Stimulated activated CD8-positive, alpha-beta memory T cell treated with anti-CD3 and anti-CD28 coated beads, Interleukin-4, amount 100 ng/mL, for 24 hours (primary cell): ENCODE measurements at regions not wholly inside any gene's neighbourhood (a gene's known extent, or its start where the extent isn't known, plus 50 kb on each side); places are given as distances from the start of the nearest gene placed in this dataset.

Source experiments
- DNase-seq: peaks from one replicate; pipeline ENCODE4 v3.0.0-alpha.2; 2020; ENCODE audit warnings: low read depth

DNA sequence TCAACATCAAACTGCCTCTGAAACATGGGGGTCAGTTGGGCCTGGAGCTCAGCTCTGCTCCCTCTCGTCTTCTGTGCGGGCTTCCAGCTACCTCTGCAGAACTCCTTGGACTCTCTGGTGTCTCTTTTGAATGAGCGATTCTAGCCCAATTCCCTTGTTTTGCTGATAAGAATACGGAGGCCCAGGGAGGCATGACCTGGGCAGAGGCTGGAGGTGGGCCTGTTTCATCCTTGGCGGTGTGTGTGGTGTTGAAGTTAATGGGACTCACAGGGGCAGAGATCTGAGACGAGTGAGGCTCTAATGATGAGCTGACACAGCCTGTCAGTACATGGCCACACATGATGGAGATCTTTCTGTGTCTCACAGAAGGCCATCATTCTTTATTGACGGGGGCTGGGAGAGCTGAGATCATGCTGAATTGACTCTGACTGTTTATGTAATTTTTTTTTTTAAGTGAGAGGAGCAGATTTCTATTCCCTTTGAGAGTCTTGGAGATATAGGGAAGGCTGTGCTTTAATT, 134.5 kb downstream of the URB2 start:
- DNase-seq: no peak

DNA sequence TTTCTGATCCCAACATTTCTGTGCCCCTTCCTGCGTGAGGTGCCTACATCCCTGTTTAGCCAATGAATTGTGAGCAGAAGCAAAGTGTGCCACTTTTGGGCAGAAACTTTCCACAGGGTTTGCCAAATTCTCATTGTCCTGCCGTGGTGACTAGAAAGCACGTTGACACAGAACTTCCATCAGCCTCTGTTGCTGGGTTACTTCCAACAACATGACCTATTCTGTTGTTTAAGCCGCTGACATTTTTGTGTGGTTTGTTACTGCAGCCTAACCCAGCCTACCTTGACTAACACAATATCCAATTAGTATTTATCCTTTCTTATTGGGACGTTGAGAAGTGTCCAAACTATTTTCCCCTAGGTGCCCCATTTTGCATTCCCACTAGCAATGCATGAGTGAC, 136.8 kb downstream of the URB2 start:
- no peak for DNase-seq

DNA sequence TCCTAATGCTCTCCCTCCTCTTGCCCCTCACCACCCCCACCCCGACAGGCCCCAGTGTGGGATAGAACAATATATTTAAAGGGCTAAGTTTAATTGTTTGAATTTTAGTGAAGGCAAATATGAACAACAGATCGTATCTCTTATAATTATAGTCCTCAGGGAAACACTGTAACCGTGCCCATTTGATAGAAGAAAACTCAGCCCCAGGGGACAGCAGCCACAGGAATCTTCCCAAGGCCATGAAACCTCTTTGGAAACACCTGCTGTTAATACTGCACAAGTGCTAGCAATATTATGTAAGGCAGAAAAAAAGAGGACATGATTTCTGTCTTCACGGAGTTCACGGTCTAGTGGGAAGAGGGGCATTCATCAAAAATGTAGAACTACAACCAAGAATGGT, 142.2 kb downstream of the URB2 start:
- DNase-seq: no peak

DNA sequence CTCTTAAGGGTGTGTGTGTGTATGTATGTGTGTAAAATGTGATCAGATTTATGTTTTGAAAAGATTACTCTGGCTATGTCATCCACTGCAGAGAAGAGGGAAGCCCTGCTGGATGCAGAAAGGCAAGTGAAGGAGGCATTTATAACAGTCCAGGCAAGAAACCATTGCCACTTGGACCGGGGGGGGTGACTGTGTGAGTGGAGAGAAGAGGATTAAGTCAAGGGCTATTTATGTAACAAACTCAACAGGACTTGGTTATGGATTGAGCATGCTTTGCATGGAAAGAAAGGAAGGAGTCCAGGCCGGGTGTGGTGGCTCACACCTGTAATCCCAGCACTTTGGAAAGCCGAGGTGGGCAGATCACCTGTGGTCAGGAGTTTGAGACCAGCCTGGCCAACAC, 143.0 kb downstream of the URB2 start:
- no peak for DNase-seq

DNA sequence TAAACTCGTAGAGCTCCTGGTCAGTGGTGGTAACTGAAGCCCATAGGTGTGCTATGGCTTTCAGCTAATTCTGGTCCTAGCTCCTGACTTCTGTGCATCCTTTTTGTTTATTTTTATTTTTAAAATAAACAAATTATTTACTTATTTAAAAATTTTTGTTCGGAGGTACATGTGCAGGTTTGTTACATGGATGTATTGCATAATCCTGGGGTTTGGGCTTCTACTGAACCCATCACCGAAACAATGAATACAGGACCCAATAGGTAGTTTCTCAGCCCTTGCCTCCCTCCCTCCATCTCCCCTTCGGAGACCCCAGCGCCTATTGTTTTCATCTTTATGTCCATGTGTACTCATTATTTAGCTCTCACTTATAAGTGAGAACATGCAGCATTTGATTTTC, 143.8 kb downstream of the URB2 start:
- no peak for DNase-seq

DNA sequence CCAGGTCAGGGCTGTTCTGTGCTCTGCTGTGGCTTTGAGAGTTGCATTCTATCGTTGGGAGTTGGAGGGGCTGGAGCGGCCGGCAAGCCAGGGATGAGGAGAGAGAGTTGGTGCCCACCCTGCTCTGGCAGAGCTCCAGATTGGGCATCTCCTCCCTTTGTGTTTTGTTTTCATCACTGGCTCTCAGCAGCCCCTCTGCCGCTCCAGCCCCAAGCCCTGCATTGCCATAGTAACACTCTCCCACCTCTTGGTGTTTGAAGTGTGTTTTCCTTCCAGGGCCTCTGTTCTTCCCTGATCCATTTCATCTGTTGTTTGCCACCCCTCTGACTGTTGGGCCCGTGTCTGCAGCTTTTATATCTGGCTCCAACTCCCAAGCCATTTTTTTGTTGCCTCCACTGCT, 152.7 kb downstream of the URB2 start:
- no peak for DNase-seq

DNA sequence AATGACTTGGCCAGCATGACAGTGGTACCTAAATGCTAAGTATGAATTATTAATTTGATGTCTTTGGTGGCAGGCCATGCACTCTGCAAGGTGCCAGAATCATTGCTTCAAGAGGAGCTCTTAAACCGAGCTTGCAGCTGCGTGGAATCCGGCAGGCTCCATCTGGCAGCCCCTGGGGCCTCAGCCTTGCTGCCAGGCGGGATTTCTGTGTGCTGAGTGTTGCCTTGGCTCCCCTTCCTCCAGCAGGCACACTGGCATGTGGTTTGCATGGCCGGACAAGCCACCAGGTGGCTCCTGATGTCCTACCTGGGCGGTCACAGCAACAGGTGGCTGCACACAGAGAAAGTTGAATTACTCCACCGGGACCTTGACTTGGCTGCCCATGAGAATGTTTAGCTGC, 155.4 kb downstream of the URB2 start:
- DNase-seq: no peak

DNA sequence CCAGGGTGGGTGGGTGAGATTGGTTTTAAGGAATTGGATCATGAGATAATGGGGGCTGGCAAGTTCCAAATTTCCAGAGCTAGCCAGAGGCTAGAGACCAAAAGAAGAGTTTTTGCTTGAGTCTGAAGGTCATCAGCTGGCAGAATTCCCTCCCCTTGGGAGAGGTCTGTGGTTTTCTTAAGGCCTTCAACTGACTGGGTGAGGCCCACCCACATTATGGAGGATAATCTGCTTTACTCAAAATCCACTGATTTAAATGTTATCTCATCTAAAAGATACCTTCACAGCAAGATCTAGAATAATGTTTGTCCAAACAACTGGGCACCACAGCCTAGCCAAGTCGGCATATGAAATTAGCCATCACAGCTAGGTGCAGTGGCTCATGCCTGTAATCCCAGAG, 156.4 kb downstream of the URB2 start:
- DNase-seq: no peak

DNA sequence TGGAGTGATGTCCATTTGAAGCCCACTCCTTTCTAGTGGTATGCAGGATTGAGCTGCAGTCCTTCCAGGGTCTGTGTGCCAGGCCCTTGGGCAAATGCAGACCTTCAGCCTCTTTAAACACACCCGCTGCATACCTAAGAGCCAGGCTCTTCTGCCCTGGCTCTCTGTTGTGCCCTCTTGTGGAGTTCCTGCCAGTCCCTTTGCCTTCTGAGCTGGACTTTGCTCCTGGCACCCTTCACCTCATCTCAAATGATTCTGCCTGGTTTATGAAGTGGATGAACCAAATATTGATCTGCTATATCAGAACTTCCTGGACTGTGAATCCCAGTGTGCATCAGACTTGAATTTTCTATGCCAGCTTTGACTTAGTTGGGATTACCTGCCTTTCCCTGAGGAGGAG, 158.8 kb downstream of the URB2 start:
- DNase-seq: no peak

DNA sequence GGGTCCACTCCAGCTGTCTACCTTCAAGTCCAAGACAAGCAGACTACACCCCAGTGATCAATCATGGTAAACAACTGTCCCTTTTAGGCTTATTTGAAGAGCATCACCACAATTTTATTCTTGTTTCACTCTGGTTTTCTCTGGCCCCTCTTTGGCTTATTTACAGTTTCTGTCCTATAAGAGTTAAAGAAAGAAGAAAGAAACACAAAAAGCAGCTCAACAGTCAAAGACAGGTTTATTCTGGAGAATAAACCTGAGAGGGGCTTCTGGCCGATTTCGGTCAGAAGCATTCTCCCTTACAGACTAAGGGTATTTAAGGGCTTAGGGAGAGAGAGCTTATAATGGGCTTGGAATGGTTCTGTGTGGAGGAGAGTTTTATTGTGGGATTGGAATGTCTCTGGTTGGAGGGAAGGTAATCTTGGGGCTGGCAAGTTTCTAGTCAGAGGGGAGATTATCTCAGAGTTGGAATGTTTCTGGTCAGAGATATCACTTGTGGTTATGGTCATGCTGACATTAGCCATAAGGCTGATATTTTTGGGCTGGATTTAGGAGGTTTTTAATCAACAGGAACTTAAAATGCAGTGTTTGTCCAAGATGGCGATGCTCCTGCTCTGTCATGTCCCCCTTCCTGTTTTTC, 161.0 kb downstream of the URB2 start:
- DNase-seq: no peak

DNA sequence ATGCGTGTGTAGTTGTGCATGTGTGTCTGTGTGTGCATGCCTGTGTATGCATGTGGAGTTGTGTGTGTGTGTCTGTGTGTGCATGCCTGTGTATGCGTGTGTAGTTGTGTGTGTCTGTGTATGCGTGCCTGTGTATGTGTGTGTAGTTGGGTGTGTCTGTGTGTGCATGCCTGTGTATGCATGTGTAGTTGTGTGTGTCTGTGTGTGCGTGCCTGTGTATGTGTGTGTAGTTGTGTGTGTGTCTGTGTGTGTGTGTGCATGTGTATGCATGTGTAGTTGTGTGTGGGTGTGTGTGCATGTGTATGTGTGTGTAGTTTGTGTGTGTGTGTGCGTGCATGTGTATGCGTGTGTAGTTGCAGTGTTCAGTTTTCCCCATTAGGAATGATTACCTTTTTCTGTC, 162.0 kb downstream of the URB2 start:
- DNase-seq: no peak

DNA sequence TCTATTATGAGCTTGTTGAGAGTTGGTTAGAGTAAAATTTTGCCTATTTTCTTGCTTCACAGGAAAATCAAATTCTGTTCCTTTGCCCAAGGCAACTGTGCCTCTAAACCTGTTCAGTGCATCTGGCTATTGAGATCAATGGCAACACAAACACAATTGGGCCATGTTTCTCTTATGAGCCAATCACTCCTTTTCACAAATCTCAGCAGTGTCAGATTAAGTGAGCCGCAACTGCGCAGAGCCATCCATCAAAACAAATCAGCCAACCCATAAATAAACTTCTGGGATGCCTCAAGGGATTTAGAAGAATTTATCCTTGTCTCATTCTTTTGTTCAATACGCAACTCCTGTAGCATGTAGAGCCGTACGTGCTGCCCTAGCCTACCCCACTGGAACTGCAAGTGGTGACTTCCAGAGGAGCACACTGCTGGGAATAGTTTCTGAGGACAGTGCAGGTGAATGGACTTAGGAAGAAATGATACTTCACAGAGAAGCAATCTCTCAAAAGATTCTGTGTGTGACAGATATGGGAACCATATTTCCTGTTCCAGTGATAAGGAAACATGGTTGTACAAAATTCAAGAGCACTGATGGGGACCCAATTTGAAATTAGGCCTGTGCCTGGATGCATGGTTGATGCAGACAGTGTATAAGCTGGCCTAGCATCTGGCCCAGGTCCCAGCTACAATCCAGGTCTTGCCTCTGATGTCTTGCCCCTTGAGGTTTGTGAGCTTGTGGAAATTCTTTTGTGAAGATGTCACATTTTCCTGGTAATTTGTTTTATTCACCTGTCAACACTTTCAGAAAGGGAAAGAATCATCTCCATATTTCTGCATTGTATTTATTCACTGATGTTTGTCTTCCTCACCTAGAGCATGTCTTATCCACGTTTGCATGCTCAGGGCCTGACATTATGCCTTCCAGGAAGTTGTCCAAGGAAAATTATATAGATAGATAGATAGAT, 166.2 kb downstream of the URB2 start:
- no peak for DNase-seq

DNA sequence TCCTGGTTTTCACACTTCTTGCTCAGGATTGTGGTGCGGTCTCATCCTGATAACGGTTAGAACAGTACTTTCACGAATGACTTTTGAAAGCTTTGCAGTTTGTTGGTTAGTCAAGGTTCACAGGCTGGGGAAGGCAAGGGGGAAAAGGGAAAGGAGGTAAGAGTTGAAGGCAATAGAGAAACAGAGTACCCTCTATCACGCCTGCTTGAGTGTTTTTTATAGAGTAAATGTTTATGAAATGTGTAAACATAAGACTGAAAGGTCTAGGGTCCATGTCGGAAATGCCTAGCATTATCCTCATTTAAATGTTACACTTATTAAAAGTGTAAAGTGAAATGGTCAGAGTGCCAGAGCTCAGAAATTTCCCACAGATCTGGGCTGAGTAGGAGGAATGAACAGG, 167.4 kb downstream of the URB2 start:
- no peak for DNase-seq

DNA sequence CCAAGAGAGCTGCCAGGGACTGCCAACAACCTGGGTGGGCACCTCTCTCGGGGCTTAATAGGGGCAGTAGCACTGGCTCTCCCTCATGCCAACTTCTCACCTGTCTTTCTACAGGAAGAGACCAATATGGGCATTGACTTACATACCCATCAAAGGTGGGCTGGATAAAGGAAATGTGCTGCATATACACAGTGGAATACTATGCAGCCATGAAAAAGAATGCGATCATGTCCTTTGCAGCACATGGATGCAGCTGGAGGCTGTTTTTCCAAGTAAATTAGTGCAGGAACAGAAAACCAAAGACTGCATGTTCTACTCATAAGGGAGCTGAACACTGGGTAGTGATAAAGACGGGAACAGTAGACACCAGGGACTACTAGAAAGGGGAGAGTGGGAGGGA, 172.5 kb downstream of the URB2 start:
- DNase-seq: no peak

DNA sequence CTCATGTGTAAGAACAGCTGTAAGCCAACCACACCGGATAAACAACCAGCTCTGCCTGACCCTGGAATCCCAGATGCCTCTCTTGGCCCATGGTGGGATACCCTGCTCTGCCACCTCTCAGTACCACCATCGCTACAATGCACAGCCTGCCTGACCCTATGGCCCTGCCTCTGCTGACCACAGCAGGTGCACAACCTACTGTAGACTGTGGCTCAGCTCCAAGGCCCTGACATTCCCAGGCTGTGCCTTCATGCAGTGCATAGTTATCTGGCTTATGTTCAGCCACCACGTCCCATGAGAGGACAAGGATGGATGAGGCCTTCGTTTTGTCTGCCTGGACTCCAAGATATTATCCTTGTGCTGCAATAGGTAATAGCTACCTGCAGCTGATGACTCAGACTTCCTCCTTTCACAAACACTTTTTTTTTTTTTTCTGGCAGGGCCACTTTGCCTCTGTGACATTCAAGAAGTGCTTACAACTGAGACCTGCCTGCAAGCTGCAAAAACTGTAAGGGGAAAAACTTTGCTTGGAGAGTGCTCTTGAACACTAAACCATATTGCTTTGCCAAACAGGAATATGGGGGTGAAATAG, 177.7 kb downstream of the URB2 start:
- DNase-seq: no peak

DNA sequence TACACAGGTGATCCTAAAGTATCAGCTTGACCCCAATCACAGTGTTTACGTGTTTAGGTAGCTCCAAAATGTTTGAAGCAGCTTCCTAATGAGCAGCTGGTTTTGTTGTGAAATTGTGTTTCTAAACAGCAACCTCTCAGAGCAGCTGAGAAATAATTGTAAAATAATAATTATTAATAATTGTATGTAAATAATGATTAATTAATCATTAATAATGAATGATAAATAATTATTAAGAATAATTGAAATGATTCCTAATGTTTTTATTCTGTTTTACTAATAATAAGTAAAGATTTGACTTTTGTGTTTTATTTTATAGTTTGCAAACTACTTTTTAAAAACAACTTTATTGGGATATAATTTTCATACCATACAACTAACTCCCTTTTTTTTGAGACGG, 182.2 kb downstream of the URB2 start:
- DNase-seq: no peak

DNA sequence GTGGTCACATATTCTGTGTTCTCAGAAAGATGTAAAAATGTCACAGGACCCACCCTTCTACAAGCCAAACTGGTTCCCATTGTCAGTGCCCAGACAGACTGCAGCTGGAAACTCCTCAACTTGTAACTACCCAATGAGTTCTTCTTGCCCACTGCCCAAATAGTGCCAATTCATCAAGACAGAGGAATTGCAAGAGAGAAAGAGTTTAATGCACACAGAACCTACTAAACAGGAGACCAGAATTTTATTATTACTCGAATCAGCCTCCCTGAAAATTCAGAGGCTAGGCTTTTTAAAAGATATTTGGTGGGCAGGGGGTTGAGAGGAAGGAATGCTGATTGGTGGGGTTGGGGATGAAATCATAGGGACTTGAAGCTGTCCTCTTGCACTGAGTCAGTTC, 184.1 kb downstream of the URB2 start:
- no peak for DNase-seq

DNA sequence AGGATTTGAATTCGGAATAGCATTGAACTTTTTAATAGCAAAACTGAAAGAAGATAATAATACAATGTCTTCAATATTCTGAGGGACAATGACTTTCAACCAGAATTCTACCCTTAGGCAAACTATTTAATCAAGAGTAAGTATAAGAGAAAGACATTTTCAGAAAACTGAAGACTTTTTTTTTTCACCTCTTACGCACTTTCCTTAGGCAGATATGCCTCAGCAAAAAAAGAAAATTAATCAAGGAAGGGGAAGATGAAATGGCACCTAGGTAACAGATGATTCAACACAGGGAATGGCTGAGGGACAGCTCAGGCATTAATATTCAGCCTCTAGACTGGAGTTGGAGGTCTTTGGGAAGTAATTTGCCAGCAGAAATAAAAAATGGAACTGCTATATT, 184.9 kb downstream of the URB2 start:
- no peak for DNase-seq

DNA sequence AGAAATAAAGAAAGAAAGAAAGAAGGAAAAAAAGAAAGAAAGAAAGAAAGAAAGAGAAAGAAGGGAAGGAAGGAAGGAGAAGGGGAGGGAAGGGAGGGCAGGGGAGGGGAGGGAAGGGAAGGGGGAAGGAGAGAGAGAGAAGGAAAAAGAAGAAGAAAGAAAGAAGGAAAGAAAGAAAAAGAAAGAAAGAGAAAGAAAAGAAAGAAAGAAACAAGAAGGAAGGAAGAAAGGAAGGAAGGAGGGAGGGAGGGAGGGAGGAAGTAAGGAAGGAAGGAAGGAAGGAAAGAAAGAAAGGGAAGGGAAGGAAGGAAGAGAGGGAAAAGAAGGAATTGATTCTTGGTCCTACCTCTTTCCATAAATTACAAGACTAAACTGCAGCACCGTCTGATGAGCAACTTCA, 186.1 kb downstream of the URB2 start:
- DNase-seq: no peak

DNA sequence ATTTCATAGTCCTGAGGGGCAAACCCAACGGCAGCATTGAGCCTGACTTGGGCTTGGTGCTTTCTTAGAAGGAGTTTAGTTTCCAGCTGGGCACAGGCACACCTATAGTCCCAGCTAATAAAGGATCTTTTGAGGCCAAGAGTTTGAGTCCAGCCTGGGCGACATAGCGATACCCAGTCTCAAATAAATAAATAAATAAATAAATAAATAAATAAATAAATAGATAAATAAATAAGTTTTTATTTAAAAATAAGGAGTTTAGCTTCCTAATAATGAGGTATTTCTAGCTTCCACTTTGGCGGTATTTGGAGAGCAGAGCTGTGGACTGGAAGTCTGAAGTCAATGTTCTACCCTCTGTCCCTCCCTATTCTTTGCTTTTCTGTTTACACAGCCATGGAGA, 186.6 kb downstream of the URB2 start:
- DNase-seq: no peak

DNA sequence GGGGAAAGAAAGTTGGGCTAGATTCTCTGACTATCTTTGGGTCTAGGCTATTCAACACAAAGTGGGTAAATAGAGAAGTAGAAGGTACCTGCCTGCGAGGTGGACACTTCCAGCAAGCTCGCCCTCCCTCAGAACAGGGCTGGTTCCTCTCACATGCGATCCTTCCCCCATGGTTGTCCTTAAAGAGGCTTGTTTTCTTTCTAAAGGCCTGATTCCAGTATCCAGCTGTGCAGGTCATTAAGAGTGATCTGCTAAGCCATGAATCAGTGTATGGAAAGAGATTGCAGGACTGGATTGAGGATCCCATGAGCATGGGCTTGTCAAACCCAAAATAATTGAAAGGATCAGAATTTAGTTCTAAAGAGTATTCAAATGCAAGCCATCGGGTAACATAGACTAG, 189.0 kb downstream of the URB2 start:
- DNase-seq: no peak

DNA sequence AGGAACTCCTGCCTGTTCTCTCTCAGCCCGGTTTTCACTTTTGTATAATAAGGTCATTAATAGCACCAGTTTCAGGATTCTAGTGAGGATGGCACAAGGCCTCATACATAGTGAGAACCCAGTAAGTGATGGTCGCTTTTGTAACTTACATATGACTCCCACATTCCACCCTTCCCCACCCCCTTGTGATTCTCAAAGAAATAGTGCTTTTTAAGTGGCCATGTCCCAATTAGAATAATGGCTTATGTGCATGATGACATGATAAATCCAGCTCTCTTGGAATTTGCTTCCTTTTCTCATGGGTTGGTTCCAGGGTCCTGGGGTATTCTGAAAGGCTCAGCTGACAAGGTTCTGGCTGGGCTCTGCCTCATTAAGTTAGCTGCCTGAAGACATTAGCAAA, 189.9 kb downstream of the URB2 start:
- DNase-seq: no peak

DNA sequence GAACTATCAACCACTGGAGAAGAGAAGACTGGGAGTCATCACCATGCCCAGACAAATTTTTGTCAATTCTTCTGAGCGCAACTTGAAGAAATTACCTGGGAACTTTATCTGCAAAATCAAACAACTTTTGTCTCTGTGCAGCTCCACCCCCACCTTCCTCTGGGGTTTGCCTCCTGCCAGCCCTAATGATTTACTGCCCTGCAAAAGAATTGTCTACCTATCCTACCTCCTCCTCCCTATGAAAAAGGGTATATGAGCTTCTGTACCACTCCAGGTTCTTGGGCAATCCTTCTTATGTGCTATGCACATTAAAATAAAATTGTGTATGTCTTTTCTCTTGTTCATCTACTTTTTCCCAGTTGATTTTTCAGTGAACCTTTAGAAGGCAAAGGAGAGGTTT, 191.9 kb downstream of the URB2 start:
- no peak for DNase-seq
